ENCODE measurements at regions not wholly inside any gene's neighbourhood (a gene's known extent, or its start where the extent isn't known, plus 50 kb on each side); places are given as distances from the start of the nearest gene placed in this dataset.

DNA sequence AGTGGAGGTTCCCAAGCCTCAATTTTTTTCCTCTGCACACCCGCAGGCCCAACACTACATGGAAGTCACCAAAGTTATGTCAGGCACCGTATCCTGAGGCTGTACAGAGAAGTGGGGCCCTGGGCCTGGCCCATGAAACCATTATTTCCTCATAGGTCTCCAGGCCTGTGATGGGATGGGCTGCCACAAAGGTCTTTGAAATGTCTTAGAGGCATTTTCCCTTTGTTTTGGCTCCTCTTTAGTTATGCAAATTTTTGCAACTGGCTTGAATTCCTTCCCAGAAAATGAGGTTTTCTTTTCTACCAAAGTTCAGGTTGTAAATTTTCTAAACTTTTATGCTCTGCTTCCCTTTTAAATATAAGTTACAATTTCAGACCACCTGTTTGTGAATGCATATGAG lies 365.2 kb downstream of the HGF start:
- Histone ChIP-seq H3K9ac (ENCODE audit: low read depth in 1 of 2, low read length in 2 of 2) (no peak overlapping the region), H3K36me3 (ENCODE audit: control insufficient read depth in 4 of 4, insufficient read depth in 3 of 4, low read depth in 1 of 4, low read length in 3 of 4) (no peaks in the 10 kb centered on the region), H3K4me1 (ENCODE audit: control insufficient read depth in 4 of 4, insufficient read depth in 4 of 4, low read length in 3 of 4) (no peaks in the 10 kb centered on the region), H3K4me3 (ENCODE audit: low read depth in 1 of 3, low read length in 3 of 3) (no peak overlapping the region), H3K27ac (ENCODE audit: low read depth in 1 of 2, low read length in 2 of 2) (no peak overlapping the region), H3K9me3 (ENCODE audit: control insufficient read depth in 4 of 4, low read length in 3 of 4) (no peaks in the 10 kb centered on the region), H3K27me3 (ENCODE audit: control insufficient read depth in 4 of 4, insufficient read depth in 4 of 4, low read length in 3 of 4) (no peaks in the 10 kb centered on the region)
- TF ChIP-seq JUND (IDR thresholded peaks at IDR 0.05) (no peak), EGR1 (IDR thresholded peaks at IDR 0.05; ENCODE audit: low read depth in 2 of 2) (no peak), GABPA (IDR thresholded peaks at IDR 0.05 in 1 of 2, conservative IDR thresholded peaks at IDR 0.05 in 1 of 2) (no peak), FOXA2 (IDR thresholded peaks at IDR 0.05) (no peak), YY1 (IDR thresholded peaks at IDR 0.05) (no peak), MAX (IDR thresholded peaks at IDR 0.05) (no peak), CTCF (IDR thresholded peaks at IDR 0.05; ENCODE audit: low read depth, low read length, missing input control) (no peak), SP1 (IDR thresholded peaks at IDR 0.05) (no peak), RAD21 (IDR thresholded peaks at IDR 0.05) (no peak), RXRA (IDR thresholded peaks at IDR 0.05) (no peak), TAF1 (conservative IDR thresholded peaks at IDR 0.05) (no peak), NR2F2 (IDR thresholded peaks at IDR 0.05) (no peak), ATF3 (IDR thresholded peaks at IDR 0.05) (no peak), FOXA1 (IDR thresholded peaks at IDR 0.05) (no peak)
- TF ChIP-seq, protein P1, sequence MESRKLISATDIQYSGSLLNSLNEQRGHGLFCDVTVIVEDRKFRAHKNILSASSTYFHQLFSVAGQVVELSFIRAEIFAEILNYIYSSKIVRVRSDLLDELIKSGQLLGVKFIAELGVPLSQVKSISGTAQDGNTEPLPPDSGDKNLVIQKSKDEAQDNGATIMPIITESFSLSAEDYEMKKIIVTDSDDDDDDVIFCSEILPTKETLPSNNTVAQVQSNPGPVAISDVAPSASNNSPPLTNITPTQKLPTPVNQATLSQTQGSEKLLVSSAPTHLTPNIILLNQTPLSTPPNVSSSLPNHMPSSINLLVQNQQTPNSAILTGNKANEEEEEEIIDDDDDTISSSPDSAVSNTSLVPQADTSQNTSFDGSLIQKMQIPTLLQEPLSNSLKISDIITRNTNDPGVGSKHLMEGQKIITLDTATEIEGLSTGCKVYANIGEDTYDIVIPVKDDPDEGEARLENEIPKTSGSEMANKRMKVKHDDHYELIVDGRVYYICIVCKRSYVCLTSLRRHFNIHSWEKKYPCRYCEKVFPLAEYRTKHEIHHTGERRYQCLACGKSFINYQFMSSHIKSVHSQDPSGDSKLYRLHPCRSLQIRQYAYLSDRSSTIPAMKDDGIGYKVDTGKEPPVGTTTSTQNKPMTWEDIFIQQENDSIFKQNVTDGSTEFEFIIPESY (IDR thresholded peaks at IDR 0.05), result no peak
- DNase-seq (ENCODE audit: low spot score), result no peak
- WGBS, result 89% methylated on average over 2 of the region's 2 CpGs

DNA sequence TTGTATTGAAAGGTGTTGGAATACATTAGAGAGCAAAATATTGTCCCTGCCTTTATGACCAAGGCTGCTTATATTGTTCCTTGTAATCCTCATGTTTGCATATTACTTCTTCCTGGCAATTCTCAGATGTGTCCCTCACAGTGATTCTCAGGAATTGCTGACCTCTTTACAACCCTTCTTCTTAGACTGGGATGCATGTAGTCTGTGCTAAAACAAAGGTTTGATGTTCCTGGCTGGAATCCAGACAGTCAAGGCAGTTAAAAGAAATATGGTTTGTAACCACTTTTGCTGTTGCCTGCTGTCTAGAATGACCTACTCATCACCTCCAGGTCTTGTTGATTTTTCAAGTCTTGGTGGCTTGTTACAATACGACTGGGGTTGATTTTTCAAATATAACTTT lies 367.6 kb downstream of the HGF start:
- no peak for TF ChIP-seq NR2F2 (IDR thresholded peaks at IDR 0.05)
- Histone ChIP-seq H3K27me3 (ENCODE audit: control insufficient read depth in 4 of 4, insufficient read depth in 4 of 4, low read length in 3 of 4) (no peaks in the 10 kb centered on the region), H3K9me3 (ENCODE audit: control insufficient read depth in 4 of 4, low read length in 3 of 4) (no peaks in the 10 kb centered on the region), H3K4me1 (ENCODE audit: control insufficient read depth in 4 of 4, insufficient read depth in 4 of 4, low read length in 3 of 4) (no peaks in the 10 kb centered on the region), H3K27ac (ENCODE audit: low read depth in 1 of 2, low read length in 2 of 2) (no peak overlapping the region), H3K9ac (ENCODE audit: low read depth in 1 of 2, low read length in 2 of 2) (no peak overlapping the region), H3K36me3 (ENCODE audit: control insufficient read depth in 4 of 4, insufficient read depth in 3 of 4, low read depth in 1 of 4, low read length in 3 of 4) (no peaks in the 10 kb centered on the region), H3K4me3 (ENCODE audit: low read depth in 1 of 3, low read length in 3 of 3) (no peak overlapping the region)
- 52% methylated on average over 1 of the region's 1 CpG for WGBS
- no peak for DNase-seq (ENCODE audit: low spot score)

GRCh38 chr7:81399471-81399870 lies 370.4 kb downstream of the HGF start:
- Histone ChIP-seq H3K27me3 (ENCODE audit: control insufficient read depth in 4 of 4, insufficient read depth in 4 of 4, low read length in 3 of 4) (no peaks in the 10 kb centered on the region), H3K4me1 (ENCODE audit: control insufficient read depth in 4 of 4, insufficient read depth in 4 of 4, low read length in 3 of 4) (no peaks in the 10 kb centered on the region), H3K36me3 (ENCODE audit: control insufficient read depth in 4 of 4, insufficient read depth in 3 of 4, low read depth in 1 of 4, low read length in 3 of 4) (no peaks in the 10 kb centered on the region), H3K9me3 (ENCODE audit: control insufficient read depth in 4 of 4, low read length in 3 of 4) (no peaks in the 10 kb centered on the region), H3K4me3 (ENCODE audit: low read depth in 1 of 3, low read length in 3 of 3) (no peak overlapping the region), H3K9ac (ENCODE audit: low read depth in 1 of 2, low read length in 2 of 2) (no peak overlapping the region), H3K27ac (ENCODE audit: low read depth in 1 of 2, low read length in 2 of 2) (no peak overlapping the region)
- 58% methylated on average over 3 of the region's 3 CpGs for whole genome bisulfite sequencing
- DNase-seq (ENCODE audit: low spot score), result no peak
- TF ChIP-seq NR2F2 (IDR thresholded peaks at IDR 0.05) (no peak), REST (IDR thresholded peaks at IDR 0.05) (no peak), FOXA2 (IDR thresholded peaks at IDR 0.05) (no peak), SP1 (IDR thresholded peaks at IDR 0.05) (no peak), RAD21 (IDR thresholded peaks at IDR 0.05) (no peak), YY1 (IDR thresholded peaks at IDR 0.05) (no peak), EGR1 (IDR thresholded peaks at IDR 0.05; ENCODE audit: low read depth in 2 of 2) (no peak), GABPA (IDR thresholded peaks at IDR 0.05 in 1 of 2, conservative IDR thresholded peaks at IDR 0.05 in 1 of 2) (no peak), FOXA1 (IDR thresholded peaks at IDR 0.05) (no peak), RXRA (IDR thresholded peaks at IDR 0.05) (no peak), JUND (IDR thresholded peaks at IDR 0.05) (no peak), HNF4G (IDR thresholded peaks at IDR 0.05) (no peak), TAF1 (conservative IDR thresholded peaks at IDR 0.05) (no peak), MAX (IDR thresholded peaks at IDR 0.05) (no peak)
- TF ChIP-seq, protein P1 (IDR thresholded peaks at IDR 0.05), result no peak
